GM18858 (cell line): ENCODE measurements at regions not wholly inside any gene's neighbourhood (a gene's known extent, or its start where the extent isn't known, plus 50 kb on each side); places are given as distances from the start of the nearest gene placed in this dataset.
A peak's percentile ranks its signal among the peaks of the same experiment; 100 is the strongest.

Experiments
- ATAC-seq: cut with Tn5 transposase; IDR thresholded peaks from one replicate; pipeline ENCODE4 v1.9.1; 2021; ENCODE audit not compliant: unreplicated experiment

DNA sequence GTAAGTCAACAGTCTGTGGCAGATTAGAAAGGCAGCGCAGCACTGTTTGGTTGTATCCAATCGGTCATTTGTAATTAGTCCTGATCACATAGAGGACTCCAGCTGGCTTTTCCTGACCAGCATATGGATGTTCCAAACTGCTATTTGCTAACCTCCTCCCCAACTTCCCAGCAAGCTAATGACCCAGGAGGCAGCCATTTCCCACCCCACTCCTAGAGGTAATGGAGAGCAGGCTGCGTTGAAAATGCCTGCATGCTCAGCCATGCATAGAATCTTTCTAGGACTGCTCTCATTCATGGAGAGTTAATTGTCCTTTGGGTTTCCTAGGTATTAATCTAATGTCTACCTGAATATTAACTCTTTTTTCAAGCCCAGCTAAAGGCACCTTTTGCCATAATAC, 850.6 kb upstream of the WWC1 start:
- no peak for ATAC-seq

DNA sequence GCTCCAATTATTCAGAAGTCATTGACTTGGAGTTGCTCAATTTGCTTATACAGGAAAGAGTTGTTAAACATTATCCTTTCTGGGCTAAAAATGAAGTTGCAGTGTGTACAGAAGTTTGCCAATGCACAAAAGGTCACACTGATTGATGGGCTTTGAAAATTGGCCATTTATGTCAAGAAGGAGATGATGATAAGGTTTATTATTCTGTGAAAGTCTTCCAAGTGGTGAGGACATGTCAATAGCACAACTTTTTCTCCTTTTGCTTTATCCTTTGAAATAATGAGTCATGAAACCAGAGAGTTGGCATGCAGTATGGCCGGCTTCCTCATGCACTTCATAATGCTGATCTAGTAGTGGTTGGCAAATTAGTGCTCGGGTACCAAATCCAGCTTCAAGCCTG, 848.5 kb upstream of the WWC1 start:
- no peak for ATAC-seq

DNA sequence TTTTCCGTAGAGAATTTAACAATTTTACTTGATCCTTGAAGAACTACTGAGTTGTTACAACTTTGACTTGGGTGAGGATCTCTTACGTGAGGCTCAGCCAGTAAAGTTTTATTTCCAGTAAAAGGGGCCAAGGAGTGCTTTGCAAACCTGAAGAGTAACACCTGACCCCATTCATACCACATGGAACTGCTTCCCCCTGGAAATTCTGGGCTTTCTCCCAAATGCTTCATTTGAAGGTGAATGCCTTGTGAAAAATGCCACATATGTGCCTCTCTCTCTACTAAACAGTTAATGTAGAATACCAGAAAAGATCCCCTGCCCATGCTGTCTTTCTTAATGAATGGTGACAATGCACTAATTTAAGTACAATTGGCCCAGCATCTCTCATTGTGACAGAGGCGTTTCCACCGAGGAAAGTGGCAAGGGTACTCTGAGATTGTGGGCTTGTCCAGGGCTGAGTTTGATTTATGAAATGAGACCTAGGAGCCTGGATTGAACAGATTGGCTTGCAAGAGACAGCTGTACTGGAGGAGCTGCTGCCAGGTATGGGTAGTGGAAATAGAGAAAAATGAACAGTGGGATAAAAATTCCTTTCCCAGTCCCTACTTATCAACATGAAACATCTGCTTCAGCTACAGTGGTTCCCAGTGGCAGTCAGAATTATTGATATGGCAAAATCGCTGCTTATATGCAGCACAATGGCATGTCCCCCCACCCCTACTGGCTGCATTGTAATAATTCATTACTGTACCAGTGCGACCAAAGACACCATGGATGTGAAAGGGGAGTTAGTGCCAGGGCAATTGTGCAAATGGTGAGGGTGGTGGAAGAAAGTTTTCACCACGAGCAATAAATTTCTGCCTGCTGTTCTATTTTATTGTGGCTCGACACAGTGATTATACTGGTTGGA, 843.7 kb upstream of the WWC1 start:
- ATAC-seq: no peak

DNA sequence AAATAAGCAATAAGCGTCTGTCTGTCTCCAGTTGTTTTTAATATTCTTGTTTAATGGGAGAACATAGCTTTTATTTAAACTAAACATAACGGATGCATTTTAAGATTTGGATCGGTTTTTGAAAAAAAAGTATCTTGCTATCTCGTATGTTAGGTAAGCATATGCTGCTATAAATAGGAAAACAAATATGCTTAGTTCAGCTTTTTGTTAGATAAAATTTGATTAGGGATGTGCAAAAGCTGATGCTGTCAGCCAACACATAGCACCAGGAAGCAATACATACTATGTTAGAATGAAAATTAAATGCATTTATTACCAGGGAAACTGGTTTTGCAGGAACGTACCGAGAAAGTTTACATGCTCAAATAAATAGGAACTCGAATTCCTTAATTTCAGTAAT, 843.1 kb upstream of the WWC1 start:
- no peak for ATAC-seq

DNA sequence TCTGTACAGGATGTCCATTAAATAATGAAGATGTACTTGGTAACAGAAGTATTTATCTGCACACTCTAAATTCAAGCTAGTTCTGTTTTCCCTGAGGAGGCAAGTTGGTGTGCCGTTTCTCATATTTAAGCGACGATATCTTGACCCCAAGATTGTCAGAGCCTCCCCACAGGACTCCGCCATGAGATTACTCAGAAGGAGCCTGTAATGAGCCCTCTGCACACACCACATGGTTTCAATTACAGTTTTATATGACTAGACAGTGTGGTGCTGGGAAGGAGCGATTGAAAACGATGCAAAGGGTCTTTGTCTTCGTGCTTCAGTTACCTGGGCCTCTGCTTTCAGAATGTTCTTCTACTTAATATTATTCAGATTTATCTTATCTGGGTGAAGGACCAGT, 840.4 kb upstream of the WWC1 start:
- ATAC-seq: no peak

DNA sequence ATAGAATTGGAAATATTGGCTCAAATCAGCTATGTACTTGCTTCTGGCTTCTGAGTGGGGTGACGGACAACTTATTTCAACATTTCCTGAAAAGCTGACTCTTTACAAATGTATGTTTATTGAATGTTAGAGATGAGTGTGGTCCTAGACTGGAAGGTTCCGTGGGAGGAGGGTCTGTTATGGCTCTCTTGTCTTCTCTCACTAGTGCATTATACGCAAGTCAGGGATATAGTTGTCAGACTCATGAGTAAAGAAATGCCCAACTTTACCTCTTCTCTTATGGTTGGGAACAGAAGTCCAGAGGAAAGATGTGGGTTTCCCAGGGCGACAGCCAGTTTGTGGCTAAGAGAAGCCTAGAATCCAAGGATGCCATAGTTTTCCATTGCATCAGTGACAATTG, 839.3 kb upstream of the WWC1 start:
- ATAC-seq: no peak

DNA sequence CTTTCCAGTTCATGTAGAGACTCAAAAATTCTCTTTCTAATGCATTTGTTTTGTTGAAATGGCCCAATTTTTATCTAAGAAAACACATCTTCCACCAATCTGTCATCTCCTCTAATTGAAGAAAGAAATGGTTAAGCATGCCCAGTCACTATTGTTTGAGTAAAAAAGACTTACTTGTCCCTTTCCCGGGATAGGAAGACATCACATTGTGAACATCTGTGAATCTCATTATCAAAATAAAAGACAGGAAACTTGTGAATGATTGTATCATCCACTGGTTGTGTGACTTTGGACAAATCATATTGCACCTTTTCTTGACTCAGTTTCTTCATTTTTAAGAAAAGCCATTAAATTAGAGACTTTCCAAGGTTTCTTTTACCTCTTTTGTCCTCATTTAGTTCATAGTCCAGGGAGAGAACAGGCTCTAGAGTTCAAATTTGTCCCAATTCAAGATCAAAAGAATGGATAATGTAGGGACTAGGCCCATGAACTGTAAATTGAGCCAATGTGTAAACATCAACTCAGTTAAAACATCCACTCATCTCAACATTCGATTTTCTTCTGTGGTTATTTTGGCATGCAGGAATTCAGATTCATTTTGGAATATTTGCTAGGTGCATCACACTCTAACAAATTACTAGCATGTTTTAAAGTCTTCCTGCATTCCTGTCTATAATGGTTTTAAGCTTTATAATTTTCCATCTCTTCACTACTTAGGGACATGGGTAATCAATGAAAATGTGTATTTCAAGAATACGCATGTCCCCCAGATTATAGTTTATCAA, 838.0 kb upstream of the WWC1 start:
- no peak for ATAC-seq

DNA sequence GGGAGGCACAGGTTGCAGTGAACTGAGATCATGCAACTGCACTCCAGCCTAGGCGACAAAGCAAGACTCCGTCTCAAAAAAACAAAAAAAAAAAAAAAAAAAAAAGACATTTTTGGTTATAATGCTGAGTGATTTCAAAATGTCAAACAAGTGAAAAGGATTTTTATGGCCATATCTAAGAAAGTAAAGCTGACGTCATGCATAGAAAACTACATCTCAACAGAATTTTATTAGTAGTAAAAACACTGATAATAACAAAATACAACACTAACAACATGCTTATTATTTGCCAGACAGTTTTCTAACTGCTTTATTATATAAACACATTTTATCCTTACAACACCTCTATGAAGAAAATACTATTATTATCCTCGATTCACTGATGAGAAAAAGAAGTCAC, 833.0 kb upstream of the WWC1 start:
- ATAC-seq: no peak

DNA sequence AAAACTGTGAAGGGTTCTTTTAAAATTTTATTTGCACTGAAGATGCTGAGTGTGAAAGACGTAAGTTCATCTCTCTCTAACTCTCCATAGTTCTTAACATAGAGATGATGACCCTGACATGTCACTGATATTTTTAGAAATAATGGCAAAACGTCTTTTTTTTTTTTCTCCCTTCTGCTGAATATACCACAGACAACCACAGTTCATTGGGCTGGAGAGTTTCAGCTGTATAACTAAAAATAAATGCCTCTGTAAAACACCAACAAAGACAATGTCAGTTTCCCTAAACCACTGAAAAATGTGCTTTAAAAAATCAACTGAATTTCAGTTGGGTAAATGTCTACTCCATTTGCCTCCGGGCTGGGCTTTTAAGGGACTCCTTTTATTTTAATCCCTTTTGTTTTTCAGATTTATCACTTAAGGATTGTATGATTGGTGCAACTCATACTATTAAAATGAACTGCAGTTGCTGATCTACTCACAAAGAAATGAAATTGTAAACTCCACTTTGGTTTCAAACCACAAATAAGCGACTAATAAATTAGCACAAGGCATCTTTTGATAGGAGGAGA, 830.9 kb upstream of the WWC1 start:
- ATAC-seq: peak; percentile 48

DNA sequence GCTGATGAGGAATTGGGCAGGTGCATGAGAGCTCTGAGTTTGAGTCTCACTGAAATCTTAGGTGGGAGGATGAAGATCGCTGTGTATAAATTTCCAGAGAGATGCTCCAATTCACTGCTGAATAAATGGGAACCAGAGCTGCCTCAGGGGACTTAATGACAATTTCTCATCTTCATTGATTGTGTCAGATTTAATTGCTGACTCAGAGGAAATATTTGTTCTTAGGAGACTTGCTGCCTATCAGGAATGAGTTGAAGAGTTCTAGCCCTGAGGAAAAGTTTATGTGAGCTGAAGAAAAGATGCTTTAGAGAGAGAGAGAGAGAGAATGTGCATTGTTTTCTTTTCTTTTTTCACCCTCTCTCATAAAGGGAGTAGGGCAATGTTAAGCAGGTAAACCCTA, 827.5 kb upstream of the WWC1 start:
- no peak for ATAC-seq

DNA sequence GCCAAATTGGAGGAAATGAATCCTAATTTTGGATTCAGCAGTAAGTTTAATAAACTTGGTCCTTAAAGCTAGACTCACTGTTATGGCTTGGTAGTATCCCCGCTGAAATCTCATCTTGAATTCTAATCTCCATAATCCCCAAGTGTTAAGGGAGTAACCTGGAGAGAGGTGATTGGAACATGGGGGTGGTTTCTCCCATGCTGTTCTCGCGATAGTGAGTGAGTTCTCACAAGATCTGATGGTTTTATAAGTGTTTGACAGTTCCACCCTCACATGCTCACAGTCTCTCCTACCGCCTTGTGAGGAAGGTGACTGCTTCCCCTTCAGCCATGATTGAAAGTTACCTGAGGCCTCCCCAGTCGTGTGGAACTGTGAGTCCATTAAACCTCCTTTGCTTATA, 824.5 kb upstream of the WWC1 start:
- no peak for ATAC-seq

DNA sequence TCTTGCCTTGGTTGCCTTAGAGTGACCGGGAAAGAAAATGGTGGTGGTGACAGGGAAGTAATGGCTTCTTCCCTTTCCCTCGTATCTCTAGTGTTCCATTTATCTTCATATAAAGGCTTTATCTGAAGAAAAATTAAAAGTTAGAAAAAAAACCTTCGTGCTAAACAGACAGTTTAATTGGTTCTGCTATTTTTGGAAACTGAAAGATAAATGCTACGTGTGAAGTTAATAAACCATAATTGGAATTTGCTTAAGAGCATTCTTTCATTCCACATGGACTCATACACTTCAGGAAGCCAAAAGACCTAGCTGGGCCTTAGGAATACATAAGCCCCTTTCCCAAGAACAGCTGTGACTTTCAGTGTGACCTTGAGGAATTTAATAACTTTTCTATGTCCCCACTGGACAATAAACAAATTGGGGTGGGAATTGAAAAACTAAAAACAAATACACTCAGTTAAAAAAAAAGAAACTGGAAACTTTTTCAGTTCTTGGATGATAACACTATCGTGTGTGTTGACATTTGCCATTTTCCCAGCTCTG, 818.8 kb upstream of the WWC1 start:
- no peak for ATAC-seq

DNA sequence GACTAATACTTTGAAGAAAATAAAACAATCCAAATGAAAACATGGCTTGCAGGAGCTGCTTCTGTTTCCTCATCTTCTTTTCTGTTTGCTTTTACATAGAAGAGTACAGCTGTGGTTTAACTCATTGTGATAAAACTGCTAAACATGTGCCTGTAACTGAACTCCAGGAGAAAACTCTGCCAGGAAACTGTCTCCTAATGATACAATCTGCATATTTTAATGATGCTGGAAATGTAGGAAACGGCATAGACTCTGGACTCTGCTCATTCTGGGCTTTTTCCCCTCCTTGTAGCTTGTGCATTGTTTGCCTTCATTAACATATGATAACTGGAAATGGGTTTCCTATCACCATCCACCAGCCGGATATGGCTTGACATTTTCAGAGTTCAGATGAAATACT, 813.3 kb upstream of the WWC1 start:
- ATAC-seq: no peak

DNA sequence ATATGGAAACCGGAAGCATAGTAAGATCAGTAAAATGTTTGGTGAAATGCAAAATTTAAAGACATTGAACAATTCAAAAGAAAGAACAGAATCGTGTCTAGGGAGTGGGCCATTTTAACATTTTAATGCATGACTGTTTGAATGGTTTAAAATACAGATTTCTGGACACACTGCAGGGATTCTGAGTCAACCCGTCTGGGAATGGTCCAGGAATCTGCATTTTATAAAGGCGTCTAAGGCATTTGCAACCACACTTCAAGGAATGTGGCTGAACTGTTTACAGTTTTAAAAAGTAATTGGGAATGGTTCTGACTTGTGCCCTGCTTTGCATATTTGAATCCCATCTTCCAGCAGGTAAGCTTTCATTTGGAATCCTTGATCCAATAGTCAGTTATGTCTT, 811.7 kb upstream of the WWC1 start:
- ATAC-seq: no peak

DNA sequence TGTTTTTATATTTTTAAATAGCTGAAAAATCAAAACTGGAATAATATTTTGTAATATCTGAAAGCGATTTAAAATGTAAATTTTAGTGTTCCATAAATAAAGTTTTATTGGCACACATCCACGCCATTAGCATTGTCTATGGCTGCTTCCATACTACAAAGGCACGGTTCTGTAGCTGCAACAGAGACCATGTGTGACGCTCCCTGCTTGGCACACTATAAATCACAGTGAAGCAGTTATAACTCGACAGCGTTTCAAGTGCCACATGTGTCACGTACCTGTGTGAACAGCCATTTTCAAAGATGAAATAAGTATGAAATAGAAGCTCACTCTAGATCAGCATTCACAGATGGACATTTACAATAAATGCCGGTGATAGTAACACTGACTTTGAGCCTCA, 810.1 kb upstream of the WWC1 start:
- ATAC-seq: no peak

DNA sequence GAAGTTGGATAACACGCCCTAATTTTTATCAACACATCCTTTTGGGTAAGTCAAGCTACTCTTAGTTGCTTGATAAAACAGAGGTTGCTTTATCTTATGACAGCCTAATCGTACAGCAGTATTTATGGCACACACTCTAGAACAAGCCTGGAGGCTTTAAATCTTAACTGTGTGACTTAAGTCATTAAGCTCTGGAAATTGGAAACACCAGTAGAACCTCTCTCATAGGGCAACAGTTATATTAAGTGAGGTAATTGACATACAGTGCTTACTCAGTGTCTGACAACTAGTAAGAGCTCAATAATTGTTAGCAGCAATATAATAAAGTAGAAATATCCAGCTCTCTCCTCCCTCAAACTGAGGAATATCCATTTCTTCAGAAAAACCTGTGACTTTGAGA, 808.9 kb upstream of the WWC1 start:
- no peak for ATAC-seq

DNA sequence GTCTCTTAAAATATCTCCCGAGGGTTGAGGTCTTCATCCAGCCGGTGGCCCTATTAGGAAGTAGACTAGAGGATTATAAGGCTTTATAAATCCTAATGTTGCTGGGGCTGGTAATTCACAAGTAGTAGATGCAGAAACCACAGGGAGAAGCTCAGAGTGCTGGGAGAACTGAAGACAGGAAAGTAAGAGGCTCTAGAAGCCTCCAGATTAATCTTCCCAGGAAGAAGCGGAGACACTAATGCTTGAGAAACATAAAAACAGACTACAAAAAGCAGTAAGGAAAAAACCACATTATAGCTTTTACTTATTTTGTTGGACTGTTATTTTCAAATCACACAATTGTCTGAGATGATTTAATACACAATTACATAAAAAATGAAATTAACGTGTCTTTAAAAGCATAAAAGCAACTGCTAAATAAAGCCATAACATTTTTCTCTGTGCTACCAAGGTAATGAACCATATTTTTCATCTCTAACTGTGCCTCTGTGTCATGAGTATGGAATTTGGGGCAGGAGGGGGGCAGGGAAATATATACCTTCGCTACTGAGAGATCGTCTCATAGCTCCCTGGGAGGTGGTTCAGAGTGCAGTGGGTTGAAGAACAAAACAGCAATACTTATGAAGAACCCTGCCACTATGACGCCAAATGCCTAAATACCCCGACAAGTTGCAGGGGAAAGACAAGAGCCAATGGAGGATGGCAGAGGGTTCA, 806.2 kb upstream of the WWC1 start:
- ATAC-seq: no peak

DNA sequence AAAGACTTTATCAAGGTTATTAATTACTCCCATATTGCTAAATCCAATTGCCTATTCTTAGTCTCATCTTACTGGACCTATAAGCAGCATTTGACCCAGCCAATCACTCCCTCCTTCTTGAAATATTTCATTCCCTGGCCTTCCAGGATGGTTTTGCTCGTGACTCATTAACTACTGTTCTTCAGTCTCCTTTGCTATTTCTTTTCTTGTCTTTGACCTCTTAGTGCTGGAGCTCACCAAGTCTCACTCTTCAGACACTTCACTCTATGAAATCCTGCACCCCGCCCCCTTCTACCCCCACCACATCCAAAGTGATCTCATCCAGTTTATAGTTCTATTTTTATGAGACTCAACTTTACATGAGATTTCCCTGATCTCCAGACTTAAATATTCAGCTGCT, 803.1 kb upstream of the WWC1 start:
- no peak for ATAC-seq

DNA sequence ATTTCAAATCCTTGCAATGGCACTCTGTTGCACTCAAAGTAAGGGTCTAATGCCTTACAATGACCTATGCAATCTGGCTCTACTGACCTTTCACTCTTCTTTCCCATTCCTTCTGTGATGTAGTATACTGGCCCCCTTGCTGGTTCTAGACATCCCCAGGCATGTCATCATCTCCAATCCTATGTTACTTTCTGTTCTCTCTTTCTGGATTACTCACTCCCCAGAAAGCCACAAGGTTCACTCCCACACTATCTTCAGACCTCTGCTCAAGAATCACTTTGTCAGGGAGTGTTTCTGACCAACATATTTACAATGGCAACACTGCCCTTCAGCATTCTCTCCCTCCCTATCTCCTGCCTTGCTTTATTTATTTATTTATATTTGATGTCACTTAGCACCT, 802.2 kb upstream of the WWC1 start:
- peak; percentile 96 for ATAC-seq

DNA sequence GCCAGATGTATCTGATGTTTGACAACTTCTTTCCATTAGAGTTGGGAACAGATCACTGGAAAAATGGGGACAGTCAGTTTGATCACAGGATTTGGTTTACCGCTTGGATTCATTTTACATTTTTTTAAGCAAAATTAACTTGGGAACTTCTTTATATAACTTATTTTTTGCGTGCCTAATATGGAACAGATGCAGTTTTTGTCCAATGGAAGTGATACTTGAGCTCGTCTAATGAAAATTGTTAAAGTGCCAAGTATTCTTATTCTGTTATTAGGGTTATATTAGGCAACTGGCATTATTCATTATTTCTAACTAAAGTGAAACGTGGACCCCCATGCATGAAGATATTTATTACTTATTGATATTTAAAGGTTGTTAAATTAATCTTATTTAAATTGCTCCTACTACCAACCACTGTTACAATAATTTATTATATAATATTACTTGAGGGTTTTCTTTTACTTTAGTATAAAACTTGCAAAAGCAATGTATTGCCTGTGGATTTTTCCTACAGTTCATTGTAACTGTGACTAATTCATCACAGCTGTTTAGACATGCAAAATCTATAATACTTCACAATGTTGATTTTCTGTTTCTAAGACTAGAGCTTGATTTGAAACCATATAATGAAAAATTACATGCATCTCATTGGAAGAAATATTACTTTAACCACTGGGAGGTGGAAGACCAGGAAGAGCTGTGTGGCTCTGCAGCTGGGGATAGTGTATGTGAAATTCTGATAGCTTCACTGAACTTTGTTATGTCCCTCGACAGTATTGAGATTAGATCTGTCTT, 787.3 kb upstream of the WWC1 start:
- ATAC-seq: no peak
